Duodenal mucosa (tissue), 2 donors: ENCODE measurements at regions not wholly inside any gene's neighbourhood (a gene's known extent, or its start where the extent isn't known, plus 50 kb on each side); places are given as distances from the start of the nearest gene placed in this dataset.

ENCODE experiments used
- H3K27ac ChIP-seq: one replicate; pipeline ENCODE4 v1.7.0; 2013; ENCODE audit warnings: low read depth, low read length
- H3K27me3 ChIP-seq, 2 donors: one replicate each; pipeline ENCODE4 v1.7.0; 2013; ENCODE audit warnings: low read length in 2 of 2, control low read depth in 1 of 2; ENCODE audit not compliant: insufficient read depth in 2 of 2, control insufficient read depth in 1 of 2
- H3K36me3 ChIP-seq, 2 donors: one replicate each; pipeline ENCODE4 v1.7.0; 2013; ENCODE audit warnings: low read length in 2 of 2, control low read depth in 1 of 2; ENCODE audit not compliant: insufficient read depth in 2 of 2, control insufficient read depth in 1 of 2
- H3K4me1 ChIP-seq, 2 donors: one replicate each; pipeline ENCODE4 v1.7.0; 2013; ENCODE audit warnings: low read length in 2 of 2, control low read depth in 1 of 2; ENCODE audit not compliant: insufficient read depth in 2 of 2, control insufficient read depth in 1 of 2
- H3K4me3 ChIP-seq, 2 donors: one replicate each; pipeline ENCODE4 v1.7.0; 2013; ENCODE audit warnings: low read length in 2 of 2, low read depth in 1 of 2
- H3K9ac ChIP-seq, 2 donors: one replicate each; pipeline ENCODE4 v1.7.0; 2013; ENCODE audit warnings: low read length in 2 of 2, low read depth in 1 of 2
- H3K9me3 ChIP-seq, 2 donors: one replicate each; pipeline ENCODE4 v1.7.0; 2013; ENCODE audit warnings: low read length in 2 of 2, control low read depth in 1 of 2; ENCODE audit not compliant: control insufficient read depth in 1 of 2

DNA sequence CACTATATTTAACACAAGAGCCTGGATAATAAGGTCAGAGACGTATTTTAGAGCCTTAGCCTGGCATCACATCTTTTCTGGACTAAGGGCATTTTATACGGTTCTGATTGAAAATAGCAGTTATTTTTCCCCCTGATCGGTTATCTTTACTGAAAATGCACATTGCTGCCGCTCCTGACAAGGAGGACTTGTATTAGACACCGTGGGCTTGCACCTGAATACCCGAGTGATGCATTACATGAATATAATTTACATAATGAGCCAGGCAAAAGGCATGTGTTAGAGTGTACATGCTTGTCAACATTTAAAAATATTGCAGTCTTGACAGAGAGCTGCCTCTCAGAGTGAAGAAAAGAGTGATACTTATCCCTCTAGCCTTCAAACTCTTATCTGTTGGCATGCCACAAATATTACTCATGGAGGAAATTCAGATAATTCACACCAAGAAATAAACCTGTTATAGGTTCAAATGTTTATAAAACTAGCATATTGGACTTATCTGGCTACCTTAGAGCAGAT lies 470.5 kb upstream of the ETAA1 start:
- H3K4me3 ChIP-seq = no peak overlapping the region
- no peak overlapping the region for H3K27ac ChIP-seq
- no peaks in the 10 kb centered on the region for H3K36me3 ChIP-seq
- H3K4me1 ChIP-seq = peaks cover 10 to 14% of the 10 kb centered on the region in 2 donors
- no peak overlapping the region for H3K9ac ChIP-seq
- no peaks in the 10 kb centered on the region for H3K9me3 ChIP-seq
- H3K27me3 ChIP-seq = no peaks in the 10 kb centered on the region

DNA sequence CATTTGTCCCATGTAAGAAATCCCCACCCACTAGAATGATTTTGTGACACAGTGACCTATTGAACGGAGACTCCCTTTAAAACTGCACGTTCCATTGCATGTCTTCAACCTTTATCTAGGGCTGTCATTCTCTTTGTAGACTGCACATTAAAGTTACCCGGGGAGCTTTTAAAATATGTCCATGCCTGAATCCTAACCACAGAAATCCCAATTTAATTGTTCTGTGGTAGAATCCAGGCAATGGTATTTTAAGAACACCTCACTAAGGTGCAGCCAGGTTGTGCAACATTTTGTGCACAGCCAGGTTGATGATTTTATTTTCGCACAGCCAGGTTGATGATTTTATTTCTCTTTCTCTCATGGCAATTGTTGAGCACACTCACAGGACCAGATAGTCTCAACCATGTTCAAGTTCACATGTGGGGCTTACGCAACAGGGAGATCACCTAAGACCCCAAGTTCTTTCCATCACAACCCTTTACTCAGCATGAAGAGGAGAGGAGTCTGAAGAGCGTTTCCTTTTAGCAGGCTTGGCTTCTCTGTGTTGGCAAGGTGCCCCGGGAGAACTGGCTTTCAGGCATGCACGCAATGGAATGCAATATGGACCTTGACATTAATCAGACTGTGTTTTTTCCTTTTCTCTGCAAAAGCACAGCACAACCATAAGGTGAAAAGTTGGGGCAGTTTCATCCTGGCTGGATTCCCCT lies 467.3 kb upstream of the ETAA1 start:
- no peak overlapping the region for H3K27ac ChIP-seq
- H3K9me3 ChIP-seq = no peaks in the 10 kb centered on the region
- H3K27me3 ChIP-seq = no peaks in the 10 kb centered on the region
- no peak overlapping the region for H3K9ac ChIP-seq
- H3K36me3 ChIP-seq = no peaks in the 10 kb centered on the region
- peak overlapping the region in 1 of 2 donors; percentile 13 for H3K4me3 ChIP-seq
- peaks cover 10 to 14% of the 10 kb centered on the region in 2 donors for H3K4me1 ChIP-seq

DNA sequence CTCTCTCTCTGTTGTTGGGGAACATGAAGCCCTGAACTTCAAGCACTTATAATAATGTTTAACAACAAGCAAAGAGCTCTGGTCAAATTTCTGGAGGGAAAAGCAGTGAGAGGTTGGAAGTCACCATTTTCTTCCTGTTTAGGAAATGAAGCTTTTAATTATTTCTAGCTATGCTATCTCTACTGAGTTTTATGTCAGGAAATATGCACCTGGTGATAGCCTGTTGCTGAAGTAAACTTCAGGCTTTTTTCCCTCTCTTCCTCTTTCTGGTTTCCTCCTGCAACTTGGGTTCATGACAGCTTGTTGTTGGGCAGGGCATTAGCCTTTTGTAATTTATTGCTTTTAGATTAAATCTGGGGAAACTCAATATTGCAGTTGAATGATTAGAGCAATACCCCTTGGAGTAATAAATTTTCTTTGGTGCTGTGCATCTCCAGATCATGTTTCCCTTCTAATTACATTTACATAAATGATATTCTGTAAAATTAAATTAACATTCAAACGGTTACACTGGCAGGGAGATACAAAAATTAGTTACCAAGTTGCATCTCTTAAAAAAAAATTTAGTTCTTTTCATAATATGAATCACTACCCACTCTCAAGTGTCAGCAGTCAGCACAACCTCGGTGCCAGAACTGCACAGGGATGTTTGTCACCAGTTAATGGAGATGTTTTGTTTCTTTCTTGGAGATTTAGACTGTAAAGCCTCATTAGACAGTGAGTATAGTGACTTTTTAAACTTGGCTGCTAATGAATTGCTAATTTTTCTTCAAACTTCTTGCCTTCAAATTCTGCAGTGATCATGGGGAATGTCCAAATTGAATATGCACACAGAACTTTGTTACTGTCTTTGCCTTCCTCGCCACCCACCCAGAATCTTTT lies 466.6 kb upstream of the ETAA1 start:
- no peak overlapping the region for H3K27ac ChIP-seq
- H3K4me3 ChIP-seq = no peak overlapping the region
- no peaks in the 10 kb centered on the region for H3K36me3 ChIP-seq
- H3K4me1 ChIP-seq = peaks cover 10 to 14% of the 10 kb centered on the region in 2 donors
- H3K27me3 ChIP-seq = no peaks in the 10 kb centered on the region
- no peaks in the 10 kb centered on the region for H3K9me3 ChIP-seq
- H3K9ac ChIP-seq = no peak overlapping the region

DNA sequence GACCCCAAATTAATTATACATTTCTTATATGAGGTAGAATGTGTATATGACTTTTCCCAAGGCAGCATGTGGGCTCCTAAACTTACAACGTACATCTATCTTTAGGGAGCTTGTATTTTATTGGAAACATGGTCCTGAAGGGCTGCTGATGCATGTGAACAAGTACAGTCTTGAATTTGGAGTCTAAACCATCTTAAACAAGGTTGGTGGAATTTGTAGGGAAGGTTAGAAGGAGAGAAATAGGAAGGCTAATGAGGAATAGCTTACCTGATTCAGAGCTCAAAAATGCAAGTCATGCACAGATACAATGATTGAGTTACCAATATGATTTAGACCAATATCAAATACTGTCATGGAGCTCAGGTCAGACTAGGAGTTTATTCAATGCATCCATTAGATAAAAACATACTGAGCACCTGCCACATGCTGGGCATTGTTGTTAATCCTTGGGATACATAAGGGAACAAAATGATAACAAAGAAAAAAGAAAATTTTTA lies 458.6 kb upstream of the ETAA1 start:
- Histone ChIP-seq H3K4me1 (no peaks in the 10 kb centered on the region), H3K9ac (no peak overlapping the region), H3K9me3 (no peaks in the 10 kb centered on the region), H3K36me3 (no peaks in the 10 kb centered on the region), H3K27ac (no peak overlapping the region), H3K27me3 (no peaks in the 10 kb centered on the region), H3K4me3 (no peak overlapping the region)

- Histone ChIP-seq H3K4me3 (no peak overlapping the region), H3K4me1 (no peaks in the 10 kb centered on the region), H3K27ac (no peak overlapping the region), H3K27me3 (no peaks in the 10 kb centered on the region), H3K9me3 (no peaks in the 10 kb centered on the region), H3K9ac (no peak overlapping the region), H3K36me3 (no peaks in the 10 kb centered on the region)
Measured at GRCh38 chr2:66940080-66940479, 457.1 kb upstream of the ETAA1 start.

GRCh38 chr2:66948234-66948633 lies 448.9 kb upstream of the ETAA1 start:
- no peak overlapping the region for H3K9ac ChIP-seq
- peaks cover 0 to 4% of the 10 kb centered on the region in 2 donors for H3K27me3 ChIP-seq
- H3K4me3 ChIP-seq = no peak overlapping the region
- H3K9me3 ChIP-seq = no peaks in the 10 kb centered on the region
- H3K27ac ChIP-seq = no peak overlapping the region
- H3K36me3 ChIP-seq = no peaks in the 10 kb centered on the region
- no peaks in the 10 kb centered on the region for H3K4me1 ChIP-seq

GRCh38 chr2:66957198-66957597 lies 439.9 kb upstream of the ETAA1 start:
- H3K27me3 ChIP-seq = no peaks in the 10 kb centered on the region
- no peak overlapping the region for H3K27ac ChIP-seq
- no peaks in the 10 kb centered on the region for H3K36me3 ChIP-seq

DNA sequence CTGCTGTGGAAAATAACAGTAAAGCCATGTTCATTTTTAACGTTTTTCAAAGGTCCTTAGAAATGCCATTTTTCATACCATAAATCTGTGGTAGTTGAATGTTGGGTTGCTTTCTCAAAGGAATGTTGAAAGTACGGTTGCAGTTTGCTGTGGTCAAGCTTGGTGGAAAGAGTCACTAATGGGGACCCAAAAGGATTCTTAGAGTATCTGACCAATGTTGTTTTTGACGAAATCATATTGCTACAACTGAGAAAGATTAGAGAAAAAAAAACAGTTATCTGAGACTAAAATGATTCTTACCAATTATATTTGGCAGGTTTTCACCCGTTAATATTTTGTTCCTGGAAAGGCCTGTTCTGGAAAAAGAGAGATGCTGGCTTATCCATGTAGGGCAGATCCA lies 439.5 kb upstream of the ETAA1 start:
- Histone ChIP-seq H3K4me3 (no peak overlapping the region), H3K27me3 (no peaks in the 10 kb centered on the region), H3K27ac (no peak overlapping the region), H3K9me3 (no peaks in the 10 kb centered on the region), H3K9ac (no peak overlapping the region), H3K4me1 (no peaks in the 10 kb centered on the region), H3K36me3 (no peaks in the 10 kb centered on the region)

More at GRCh38 chr2:66957198-66957597, 439.9 kb upstream of the ETAA1 start:
- Histone ChIP-seq H3K9me3 (no peaks in the 10 kb centered on the region), H3K4me3 (no peak overlapping the region), H3K4me1 (no peaks in the 10 kb centered on the region), H3K9ac (no peak overlapping the region)

- no peaks in the 10 kb centered on the region for H3K9me3 ChIP-seq
- no peaks in the 10 kb centered on the region for H3K36me3 ChIP-seq
- no peaks in the 10 kb centered on the region for H3K4me1 ChIP-seq
- H3K9ac ChIP-seq = no peak overlapping the region
- H3K27ac ChIP-seq = no peak overlapping the region
- H3K27me3 ChIP-seq = no peaks in the 10 kb centered on the region
- no peak overlapping the region for H3K4me3 ChIP-seq
Measured at GRCh38 chr2:66960161-66960560, 437.0 kb upstream of the ETAA1 start.

DNA sequence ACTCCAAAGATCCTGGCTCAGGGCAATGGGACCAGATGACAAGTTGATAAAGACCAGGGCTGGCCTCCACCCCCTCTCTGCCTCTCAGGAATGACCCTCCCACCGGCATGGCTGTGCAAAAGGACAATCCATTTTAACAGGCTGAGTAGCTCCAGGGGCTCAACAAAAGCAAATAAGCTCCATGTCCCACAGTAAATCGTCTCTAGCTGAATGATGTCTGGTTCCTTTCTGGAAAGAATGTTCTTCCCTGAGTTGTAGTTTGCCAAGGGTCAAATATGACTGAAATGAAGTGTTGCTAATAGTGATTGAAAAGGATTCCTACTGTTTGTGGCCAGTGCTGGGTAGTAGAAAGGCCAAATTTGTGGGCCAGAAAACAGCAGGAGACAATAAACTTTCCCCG lies 434.4 kb upstream of the ETAA1 start:
- H3K9me3 ChIP-seq = no peaks in the 10 kb centered on the region
- no peak overlapping the region for H3K9ac ChIP-seq
- H3K27ac ChIP-seq = no peak overlapping the region
- no peaks in the 10 kb centered on the region for H3K36me3 ChIP-seq
- H3K4me1 ChIP-seq = no peaks in the 10 kb centered on the region
- H3K27me3 ChIP-seq = no peaks in the 10 kb centered on the region
- no peak overlapping the region for H3K4me3 ChIP-seq
